Natural killer cell (primary cell): ENCODE measurements at regions not wholly inside any gene's neighbourhood (a gene's known extent, or its start where the extent isn't known, plus 50 kb on each side); places are given as distances from the start of the nearest gene placed in this dataset.

ENCODE experiments used
- ATAC-seq, 3 donors: fragments of 150-1000 bp in 2 of 3; fragments of 200-7000 bp in 1 of 3; cut with Tn5 transposase; 1 replicate in 1 of 3; 2 replicates in 2 of 3; pipeline ENCODE4 v1.10.0; 2021; ENCODE audit warnings: mild to moderate bottlenecking in 2 of 3, moderate library complexity in 2 of 3
- DNase-seq, 2 donors: peaks; one replicate each; pipeline versions ENCODE4 v3.0.0 to v3.0.0-alpha.2; 2013 to 2021; ENCODE audit warnings: mixed read lengths in 1 of 2
- H3K27ac ChIP-seq: one replicate; pipeline ENCODE4 v1.5.1; 2013; ENCODE audit warnings: mild to moderate bottlenecking, low read length
- H3K27me3 ChIP-seq: one replicate; pipeline ENCODE4 v1.6.1; 2013; ENCODE audit warnings: low read length; ENCODE audit not compliant: control insufficient read depth, insufficient read depth
- H3K36me3 ChIP-seq: one replicate; pipeline ENCODE4 v1.6.1; 2013; ENCODE audit warnings: low read length; ENCODE audit not compliant: control insufficient read depth, insufficient read depth
- H3K4me1 ChIP-seq: one replicate; pipeline ENCODE4 v1.6.1; 2013; ENCODE audit warnings: low read length; ENCODE audit not compliant: control insufficient read depth, insufficient read depth
- H3K4me3 ChIP-seq: one replicate; pipeline ENCODE4 v1.5.1; 2013; ENCODE audit warnings: low read length
- H3K9me3 ChIP-seq: one replicate; pipeline ENCODE4 v1.6.1; 2013; ENCODE audit warnings: low read length; ENCODE audit not compliant: control insufficient read depth, insufficient read depth
- H3K27ac Mint-ChIP-seq, 2 donors: one replicate each; pipeline ENCODE4 v1.8.0; 2022; ENCODE audit warnings: mild to moderate bottlenecking in 2 of 2, mixed read lengths in 2 of 2, moderate library complexity in 1 of 2
- H3K27me3 Mint-ChIP-seq, 2 donors: one replicate each; pipeline ENCODE4 v1.8.0; 2022; ENCODE audit warnings: low read depth in 2 of 2, mixed read lengths in 2 of 2
- H3K36me3 Mint-ChIP-seq: one replicate; pipeline ENCODE4 v1.8.0; 2022; ENCODE audit warnings: mixed read lengths
- H3K4me1 Mint-ChIP-seq, 2 donors: one replicate each; pipeline ENCODE4 v1.8.0; 2022; ENCODE audit warnings: mixed read lengths in 2 of 2
- H3K4me3 Mint-ChIP-seq: one replicate; pipeline ENCODE4 v1.8.0; 2022; ENCODE audit warnings: mild to moderate bottlenecking, moderate library complexity, mixed read lengths
- H3K9me3 Mint-ChIP-seq, 2 donors: one replicate each; pipeline ENCODE4 v1.8.0; 2022; ENCODE audit warnings: mixed read lengths in 2 of 2
- WGBS: methylation state at CpG from one replicate; pipeline ENCODE4 v1.1.7; 2013; ENCODE audit warnings: missing lambda C conversion rate; ENCODE audit not compliant: insufficient coverage; 5-methylcytosine and 5-hydroxymethylcytosine counted together
- intact Hi-C: fragments of 100-400 bp; cut with micrococcal nuclease; formaldehyde crosslinking; loops from one replicate; pipeline ENCODE4 v1.14.2; 2022
- TF ChIP-seq, protein P1 (sequence below): fragments of 200-600 bp; IDR thresholded peaks from one replicate; pipeline ENCODE4 v1.8.0; 2022; ENCODE audit warnings: antibody characterized with exemption

DNA sequence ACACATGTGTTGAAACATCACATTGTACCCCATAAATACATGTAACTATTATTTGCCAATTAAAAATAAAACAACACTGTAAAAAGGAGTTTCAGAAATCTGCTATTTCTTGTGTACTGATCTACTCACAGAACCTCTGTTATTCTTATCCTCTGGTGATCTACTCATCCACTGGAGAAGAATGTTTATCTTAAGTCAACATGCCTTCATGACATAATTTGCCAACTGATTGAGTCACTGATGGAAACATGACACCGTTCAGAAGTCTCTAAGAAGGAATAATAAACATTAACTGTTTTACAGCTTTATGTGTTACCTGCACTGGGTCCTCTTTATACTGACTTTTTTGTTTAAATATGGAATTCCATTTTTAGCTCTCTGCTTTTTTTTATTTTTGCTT is 555.2 kb downstream of the DCDC2C start:
- intact Hi-C loops, result no loop called here
- DNase-seq (no peak), ATAC-seq (no peak)
- WGBS, result 80% methylated on average over 1 of the region's 1 CpG
- TF ChIP-seq, protein P1, sequence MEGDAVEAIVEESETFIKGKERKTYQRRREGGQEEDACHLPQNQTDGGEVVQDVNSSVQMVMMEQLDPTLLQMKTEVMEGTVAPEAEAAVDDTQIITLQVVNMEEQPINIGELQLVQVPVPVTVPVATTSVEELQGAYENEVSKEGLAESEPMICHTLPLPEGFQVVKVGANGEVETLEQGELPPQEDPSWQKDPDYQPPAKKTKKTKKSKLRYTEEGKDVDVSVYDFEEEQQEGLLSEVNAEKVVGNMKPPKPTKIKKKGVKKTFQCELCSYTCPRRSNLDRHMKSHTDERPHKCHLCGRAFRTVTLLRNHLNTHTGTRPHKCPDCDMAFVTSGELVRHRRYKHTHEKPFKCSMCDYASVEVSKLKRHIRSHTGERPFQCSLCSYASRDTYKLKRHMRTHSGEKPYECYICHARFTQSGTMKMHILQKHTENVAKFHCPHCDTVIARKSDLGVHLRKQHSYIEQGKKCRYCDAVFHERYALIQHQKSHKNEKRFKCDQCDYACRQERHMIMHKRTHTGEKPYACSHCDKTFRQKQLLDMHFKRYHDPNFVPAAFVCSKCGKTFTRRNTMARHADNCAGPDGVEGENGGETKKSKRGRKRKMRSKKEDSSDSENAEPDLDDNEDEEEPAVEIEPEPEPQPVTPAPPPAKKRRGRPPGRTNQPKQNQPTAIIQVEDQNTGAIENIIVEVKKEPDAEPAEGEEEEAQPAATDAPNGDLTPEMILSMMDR, result no peak
- H3K9me3 ChIP-seq, result no peaks in the 10 kb centered on the region
- H3K36me3 Mint-ChIP-seq, result no peaks in the 10 kb centered on the region
- H3K4me3 Mint-ChIP-seq, result no peak overlapping the region
- H3K4me1 Mint-ChIP-seq, result no peaks in the 10 kb centered on the region
- no peaks in the 10 kb centered on the region for H3K36me3 ChIP-seq
- H3K27ac ChIP-seq, result no peak overlapping the region
- H3K4me1 ChIP-seq, result no peaks in the 10 kb centered on the region
- H3K27me3 ChIP-seq, result no peaks in the 10 kb centered on the region
- no peaks in the 10 kb centered on the region for H3K27me3 Mint-ChIP-seq
- H3K9me3 Mint-ChIP-seq, result peaks cover 10 to 15% of the 10 kb centered on the region in 2 donors
- no peak overlapping the region for H3K27ac Mint-ChIP-seq
- H3K4me3 ChIP-seq, result no peak overlapping the region

DNA sequence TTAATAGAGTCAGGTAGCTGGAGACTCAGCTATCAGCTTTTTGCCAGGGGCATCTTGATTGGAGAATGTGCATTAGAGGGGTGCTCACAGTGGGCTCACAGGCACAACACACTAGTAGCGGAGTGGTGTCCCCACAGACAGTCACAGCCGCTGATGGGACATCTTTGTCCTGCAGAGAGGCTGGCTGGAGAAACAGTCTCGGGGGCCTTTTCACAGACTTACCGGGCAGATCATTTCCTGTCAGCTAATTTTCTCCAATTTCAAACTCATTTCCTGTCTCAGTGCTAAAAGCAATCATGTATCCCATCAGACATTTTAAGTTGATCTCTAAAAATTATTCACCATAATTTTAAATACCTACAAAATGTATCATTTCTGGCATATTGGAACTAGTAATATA is 562.6 kb downstream of the DCDC2C start:
- no peak overlapping the region for H3K4me3 ChIP-seq
- no peaks in the 10 kb centered on the region for H3K27me3 Mint-ChIP-seq
- no peaks in the 10 kb centered on the region for H3K9me3 ChIP-seq
- H3K36me3 Mint-ChIP-seq, result no peaks in the 10 kb centered on the region
- H3K27me3 ChIP-seq, result no peaks in the 10 kb centered on the region
- H3K4me3 Mint-ChIP-seq, result no peak overlapping the region
- no peak overlapping the region for H3K27ac Mint-ChIP-seq
- peaks cover 8 to 10% of the 10 kb centered on the region in 2 donors for H3K9me3 Mint-ChIP-seq
- ATAC-seq, result no peak
- 45% methylated on average over 4 of the region's 4 CpGs for WGBS
- H3K4me1 Mint-ChIP-seq, result no peaks in the 10 kb centered on the region
- no peaks in the 10 kb centered on the region for H3K36me3 ChIP-seq
- TF ChIP-seq, protein P1, result no peak
- DNase-seq, result no peak
- intact Hi-C loops, result no loop called here
- H3K27ac ChIP-seq, result no peak overlapping the region
- H3K4me1 ChIP-seq, result no peaks in the 10 kb centered on the region

DNA sequence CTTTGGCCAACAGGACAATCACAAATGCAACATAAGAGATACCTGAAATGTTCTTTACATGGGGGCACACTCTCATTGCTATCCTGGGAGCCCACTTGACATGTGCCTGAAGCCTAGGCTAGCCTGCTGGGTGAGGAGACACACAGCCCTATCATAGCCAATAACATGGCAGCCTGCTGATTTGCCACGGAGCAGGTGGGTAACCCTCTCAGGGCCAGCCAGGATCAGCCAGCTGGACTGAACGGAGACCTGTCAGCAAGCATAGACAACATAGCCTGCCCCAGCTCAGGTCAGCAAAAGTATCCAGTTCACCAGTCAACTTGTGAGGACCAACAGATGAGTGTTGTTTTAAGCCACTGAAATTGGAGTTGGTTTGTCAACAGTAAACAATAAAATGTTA is 566.5 kb downstream of the DCDC2C start:
- Histone ChIP-seq H3K36me3 (no peaks in the 10 kb centered on the region), H3K4me1 (no peaks in the 10 kb centered on the region), H3K27me3 (no peaks in the 10 kb centered on the region), H3K4me3 (no peak overlapping the region), H3K9me3 (no peaks in the 10 kb centered on the region), H3K27ac (no peak overlapping the region)
- DNase-seq (no peak), ATAC-seq (no peak)
- Mint-ChIP-seq H3K4me3 (no peak overlapping the region), H3K36me3 (no peaks in the 10 kb centered on the region), H3K27ac (no peak overlapping the region), H3K27me3 (no peaks in the 10 kb centered on the region), H3K9me3 (peaks cover 6 to 7% of the 10 kb centered on the region in 2 donors), H3K4me1 (no peaks in the 10 kb centered on the region)
- TF ChIP-seq, protein P1, result no peak
- intact Hi-C loops, result no loop called here
- 88% methylated on average over 2 of the region's 2 CpGs for WGBS

DNA sequence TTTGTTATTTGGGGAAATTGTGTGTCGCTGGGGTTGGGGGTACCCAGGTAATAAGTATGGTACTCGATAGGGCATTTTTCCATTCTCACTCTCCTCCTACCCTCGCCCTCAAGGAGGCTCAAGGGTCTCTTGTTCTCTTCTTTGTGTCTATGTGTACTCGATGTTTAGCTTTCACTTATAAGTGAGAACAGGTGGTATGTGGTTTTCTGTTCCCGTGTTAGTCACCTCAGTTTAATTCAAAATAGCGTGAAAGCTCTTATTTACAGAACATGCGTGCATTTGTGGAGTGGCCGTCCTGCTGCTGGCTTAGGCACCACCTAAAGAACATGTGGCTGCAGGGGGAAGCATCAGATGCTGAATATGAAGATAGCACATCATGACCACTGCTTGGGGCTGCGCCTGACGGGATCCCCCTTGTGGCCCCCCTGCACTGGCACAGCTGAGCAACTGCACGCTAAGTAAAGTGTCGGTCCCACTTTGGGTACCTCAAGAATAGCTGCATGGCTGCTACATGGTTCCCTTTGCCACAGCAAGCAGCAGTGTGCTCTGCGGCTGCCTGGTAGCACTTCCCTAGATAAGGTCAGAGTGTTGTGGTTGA is 569.0 kb downstream of the DCDC2C start:
- Histone ChIP-seq H3K36me3 (no peaks in the 10 kb centered on the region), H3K4me3 (no peak overlapping the region), H3K27me3 (no peaks in the 10 kb centered on the region), H3K9me3 (no peaks in the 10 kb centered on the region), H3K27ac (no peak overlapping the region), H3K4me1 (no peaks in the 10 kb centered on the region)
- 86% methylated on average over 11 of the region's 13 CpGs for WGBS
- TF ChIP-seq, protein P1, result no peak
- Mint-ChIP-seq H3K4me1 (no peaks in the 10 kb centered on the region), H3K27me3 (no peaks in the 10 kb centered on the region), H3K4me3 (no peak overlapping the region), H3K9me3 (peaks cover 8 to 16% of the 10 kb centered on the region in 2 donors), H3K36me3 (no peaks in the 10 kb centered on the region), H3K27ac (no peak overlapping the region)
- ATAC-seq (no peak), DNase-seq (no peak)
- intact Hi-C loops, result no loop called here
